Nephron progenitor cell (in vitro differentiated cells): ENCODE measurements at regions not wholly inside any gene's neighbourhood (a gene's known extent, or its start where the extent isn't known, plus 50 kb on each side); places are given as distances from the start of the nearest gene placed in this dataset.
A peak's percentile ranks its signal among the peaks of the same experiment; 100 is the strongest.

Experiments
- DNase-seq: peaks from one replicate; pipeline ENCODE4 v3.0.0; 2021
- H3K27ac Mint-ChIP-seq: 2 replicates; pipeline ENCODE4 v1.8.0; 2021; ENCODE audit warnings: mild to moderate bottlenecking, moderate library complexity, mixed read lengths
- H3K27me3 Mint-ChIP-seq: 2 replicates; pipeline ENCODE4 v1.8.0; 2021; ENCODE audit warnings: mild to moderate bottlenecking, low read depth, mixed read lengths; ENCODE audit not compliant: poor library complexity
- H3K36me3 Mint-ChIP-seq: 2 replicates; pipeline ENCODE4 v1.8.0; 2021; ENCODE audit warnings: low read depth, mixed read lengths
- H3K4me1 Mint-ChIP-seq: 2 replicates; pipeline ENCODE4 v1.8.0; 2021; ENCODE audit warnings: mixed read lengths
- H3K4me3 Mint-ChIP-seq: 2 replicates; pipeline ENCODE4 v1.8.0; 2021; ENCODE audit warnings: mild to moderate bottlenecking, moderate library complexity, mixed read lengths
- H3K9me3 Mint-ChIP-seq: 2 replicates; pipeline ENCODE4 v1.8.0; 2021; ENCODE audit warnings: mild to moderate bottlenecking, moderate library complexity, mixed read lengths
- CTCF ChIP-seq: fragments of 200-600 bp; sonication (generic); IDR thresholded peaks from 2 replicates; pipeline ENCODE4 v1.5.0; 2021; ENCODE audit warnings: antibody characterized with exemption

DNA sequence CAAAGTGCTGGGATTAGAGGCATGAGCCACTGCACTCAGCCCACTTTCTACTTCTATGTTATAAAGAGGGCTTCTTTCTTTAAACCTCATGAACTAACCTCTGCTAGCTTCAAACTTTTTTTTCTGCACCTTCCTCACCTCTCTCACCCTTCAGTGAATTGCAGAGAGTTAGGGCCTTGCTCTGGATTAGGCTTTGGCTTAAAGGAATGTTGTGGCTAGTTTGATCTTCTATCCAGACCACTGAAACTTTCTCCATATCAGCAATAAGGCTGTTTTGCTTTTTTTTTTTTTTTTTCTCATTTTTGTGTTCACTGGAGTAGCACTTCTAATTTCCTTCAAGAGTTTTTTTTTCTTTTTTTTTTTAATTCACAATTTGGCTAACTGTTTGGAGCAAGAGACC lies 216.4 kb upstream of the MAP3K1 start:
- Mint-ChIP-seq H3K27me3 (peaks cover 21% of the 10 kb centered on the region), H3K4me1 (peaks cover 45% of the 10 kb centered on the region), H3K36me3 (no peaks in the 10 kb centered on the region), H3K27ac (no peak overlapping the region), H3K9me3 (peaks cover 4% of the 10 kb centered on the region), H3K4me3 (no peak overlapping the region)
- no peak for TF ChIP-seq CTCF
- DNase-seq, result no peak

DNA sequence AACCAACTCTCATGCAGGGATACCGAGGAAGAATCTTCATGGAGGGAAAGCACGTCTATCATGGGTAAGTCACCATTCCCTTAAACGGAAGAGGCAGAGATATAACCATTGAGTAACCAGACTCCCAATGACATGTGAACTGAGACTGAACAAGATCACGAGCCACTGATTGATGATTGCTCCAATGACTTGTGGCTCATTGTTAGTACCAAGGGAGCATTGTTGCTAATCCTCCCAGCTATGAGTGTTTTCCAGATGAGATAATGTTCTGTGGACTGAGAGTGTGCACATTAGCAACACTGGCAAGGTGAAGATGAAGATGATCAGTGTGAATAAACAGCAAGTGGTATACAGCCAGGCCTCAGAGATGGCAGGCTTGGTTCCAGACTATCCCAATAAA lies 219.2 kb upstream of the MAP3K1 start:
- Mint-ChIP-seq H3K27ac (no peak overlapping the region), H3K4me1 (peaks cover 37% of the 10 kb centered on the region), H3K4me3 (no peak overlapping the region), H3K27me3 (peaks cover 17% of the 10 kb centered on the region), H3K36me3 (no peaks in the 10 kb centered on the region), H3K9me3 (peaks cover 4% of the 10 kb centered on the region)
- no peak for TF ChIP-seq CTCF
- DNase-seq, result no peak

- DNase-seq, result no peak
- H3K27me3 Mint-ChIP-seq, result peaks cover 17% of the 10 kb centered on the region
- no peak for TF ChIP-seq CTCF
- H3K4me3 Mint-ChIP-seq, result no peak overlapping the region
- H3K9me3 Mint-ChIP-seq, result peaks cover 4% of the 10 kb centered on the region
- H3K27ac Mint-ChIP-seq, result no peak overlapping the region
- H3K4me1 Mint-ChIP-seq, result peaks cover 31% of the 10 kb centered on the region
- H3K36me3 Mint-ChIP-seq, result no peaks in the 10 kb centered on the region
Observed at GRCh38 chr5:56595566-56595965, 219.8 kb upstream of the MAP3K1 start.

DNA sequence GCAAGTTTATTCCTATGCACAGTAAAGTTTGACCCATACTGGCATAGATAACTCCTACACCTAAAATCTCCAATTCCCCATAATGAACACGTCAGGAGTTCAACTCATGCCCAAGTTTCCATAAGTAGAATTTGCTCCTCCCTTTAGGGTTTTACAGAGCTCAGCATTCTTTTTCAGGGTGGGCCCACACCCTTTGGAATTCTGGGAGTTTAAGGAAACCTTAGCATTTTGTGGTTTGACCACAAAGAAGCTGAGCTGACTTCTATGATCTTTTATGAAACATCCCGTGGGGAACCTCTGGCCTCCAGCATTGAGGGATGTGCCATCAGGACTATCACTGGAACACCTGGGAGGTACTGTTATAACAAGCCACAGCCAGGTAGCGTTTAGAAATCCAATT lies 220.6 kb upstream of the MAP3K1 start:
- DNase-seq, result no peak
- Mint-ChIP-seq H3K27ac (no peak overlapping the region), H3K27me3 (peaks cover 17% of the 10 kb centered on the region), H3K9me3 (peaks cover 4% of the 10 kb centered on the region), H3K36me3 (no peaks in the 10 kb centered on the region), H3K4me1 (peaks cover 25% of the 10 kb centered on the region), H3K4me3 (no peak overlapping the region)
- no peak for TF ChIP-seq CTCF

DNA sequence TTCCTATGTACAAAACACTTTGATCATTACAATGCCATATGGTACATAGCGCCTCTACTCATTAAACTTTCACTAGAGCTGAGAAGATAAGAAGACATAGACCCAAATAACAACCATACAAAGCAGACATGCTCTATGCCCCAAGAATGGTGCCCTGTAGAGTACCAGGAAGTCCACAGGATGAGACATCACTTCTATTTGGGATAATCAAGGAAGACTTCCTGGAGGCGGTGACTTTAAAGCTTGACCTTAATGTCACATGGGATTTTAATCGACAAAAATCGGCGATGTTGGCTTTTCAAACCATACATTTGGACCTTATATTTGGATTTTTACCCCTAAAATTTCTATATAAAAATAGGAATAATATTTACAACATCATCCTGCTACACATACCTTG lies 224.3 kb upstream of the MAP3K1 start:
- H3K9me3 Mint-ChIP-seq, result no peaks in the 10 kb centered on the region
- DNase-seq, result no peak
- peaks cover 16% of the 10 kb centered on the region for H3K27me3 Mint-ChIP-seq
- peaks cover 43% of the 10 kb centered on the region for H3K4me1 Mint-ChIP-seq
- no peak overlapping the region for H3K4me3 Mint-ChIP-seq
- TF ChIP-seq CTCF, result no peak
- no peaks in the 10 kb centered on the region for H3K36me3 Mint-ChIP-seq
- no peak overlapping the region for H3K27ac Mint-ChIP-seq

DNA sequence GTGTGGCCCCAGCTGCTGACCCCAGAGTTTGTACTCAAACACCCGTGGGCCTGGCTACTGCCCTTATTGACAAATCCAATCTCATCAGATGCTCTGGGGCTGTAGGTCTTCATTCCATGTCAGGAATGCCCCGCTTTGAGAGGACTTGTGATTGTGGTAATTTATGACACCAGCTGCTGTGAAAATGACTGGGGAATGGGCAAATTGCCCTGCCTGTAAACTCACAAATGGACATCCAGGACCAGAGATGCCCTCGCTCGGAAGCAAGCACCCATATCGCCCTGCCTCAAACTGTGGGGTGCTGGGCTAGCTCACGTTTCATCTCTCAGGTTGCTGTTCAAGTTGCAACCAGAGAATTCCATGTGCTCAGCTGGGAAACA lies 225.9 kb upstream of the MAP3K1 start:
- Mint-ChIP-seq H3K4me3 (no peak overlapping the region), H3K36me3 (no peaks in the 10 kb centered on the region), H3K27me3 (peaks cover 6% of the 10 kb centered on the region), H3K9me3 (no peaks in the 10 kb centered on the region), H3K27ac (peak overlapping the region; percentile 31), H3K4me1 (peaks cover 46% of the 10 kb centered on the region)
- TF ChIP-seq CTCF, result no peak
- DNase-seq, result no peak
